HCT116 (cell line): ENCODE measurements at regions not wholly inside any gene's neighbourhood (a gene's known extent, or its start where the extent isn't known, plus 50 kb on each side); places are given as distances from the start of the nearest gene placed in this dataset.

ENCODE experiments used
- ATAC-seq: fragments of 200-7000 bp; cut with Tn5 transposase; 2 replicates; pipeline ENCODE4 v1.9.1; 2020; ENCODE audit warnings: mild to moderate bottlenecking, moderate library complexity
- BruUV-seq: library from RNA; stranded (reverse); fragments of 400-500 nt; replicated peaks from 2 replicates; lab custom pipeline; 2021; lab: Mats Ljungman, UMichigan
- CTCF ChIA-PET: fragments of 300-600 bp; sonication (Branson Sonifier 250); formaldehyde crosslinking; loops from one replicate; lab custom pipeline; 2021; ENCODE audit warnings: antibody characterized with exemption; lab: Charles Lee
- POLR2A ChIA-PET: fragments of 300-600, 350-600 bp; sonication (Branson Sonifier 250); formaldehyde crosslinking; loops from one replicate; lab custom pipeline; 2021; ENCODE audit warnings: antibody characterized with exemption; lab: Charles Lee
- RAD21 ChIA-PET, 2 experiments: fragments of 300-600 bp; sonication (Branson Sonifier 250); formaldehyde crosslinking; loops; one replicate each; lab custom pipeline; 2023; ENCODE audit warnings: low total read pairs in 2 of 2; ENCODE audit not compliant: uncharacterized antibody in 2 of 2, unreplicated experiment in 2 of 2, low non-redundant PET in 1 of 2; lab: Charles Lee
- DNase-seq: peaks from one replicate; pipeline ENCODE4 v3.0.0-alpha.2; 2010; ENCODE audit warnings: low read depth, low spot score
- H2AFZ ChIP-seq: fragments of 200-600 bp; shearing (Covaris generic), sonication (generic); 2 replicates; pipeline ENCODE4 v1.6.1; 2017; ENCODE audit warnings: low read depth, mixed run types, mixed read lengths, antibody characterized with exemption, low read length; ENCODE audit not compliant: poor library complexity, severe bottlenecking
- H3K27ac ChIP-seq: 2 replicates; pipeline ENCODE4 v1.5.1; 2012; ENCODE audit warnings: low read depth, low read length
- H3K27me3 ChIP-seq: fragments of 200-600 bp; sonication (generic); 2 replicates; pipeline ENCODE4 v1.6.1; 2016; ENCODE audit warnings: mixed run types, low read length, mixed read lengths; ENCODE audit not compliant: insufficient read depth
- H3K36me3 ChIP-seq, 2 experiments: fragments of 200-500 bp in 1 of 2; fragments of 200-600 bp in 1 of 2; sonication (Bioruptor generic) in 1 of 2; sonication (generic) in 1 of 2; 2 replicates each; pipeline versions ENCODE4 v1.5.1 to v1.6.1; 2014 to 2016; ENCODE audit warnings: low read length in 2 of 2, inconsistent platforms in 1 of 2, mixed read lengths in 1 of 2, mixed run types in 1 of 2; ENCODE audit not compliant: insufficient read depth in 2 of 2, control insufficient read depth in 1 of 2
- H3K4me1 ChIP-seq, 2 experiments: fragments of 200-600 bp in 1 of 2; sonication (generic) in 1 of 2; 2 replicates each; pipeline versions ENCODE4 v1.5.1 to v1.6.1; 2012 to 2017; ENCODE audit warnings: low read length in 2 of 2, inconsistent platforms in 1 of 2, mild to moderate bottlenecking in 1 of 2, mixed read lengths in 1 of 2, mixed run types in 1 of 2, moderate library complexity in 1 of 2; ENCODE audit not compliant: insufficient read depth in 2 of 2, control insufficient read depth in 1 of 2
- H3K4me2 ChIP-seq: fragments of 200-600 bp; sonication (generic); 2 replicates; pipeline ENCODE4 v1.6.1; 2017; ENCODE audit warnings: mixed run types, low read length, mixed read lengths
- H3K4me3 ChIP-seq, 2 experiments: fragments of 200-600 bp in 1 of 2; sonication (generic) in 1 of 2; replicated peaks in 1 of 2; 2 replicates each; pipeline ENCODE4 v1.5.1; 2011 to 2016; ENCODE audit warnings: low read length in 2 of 2, control low read depth in 1 of 2, low read depth in 1 of 2, mild to moderate bottlenecking in 1 of 2, mixed read lengths in 1 of 2, mixed run types in 1 of 2
- H3K79me2 ChIP-seq: fragments of 200-600 bp; sonication (generic); 2 replicates; pipeline ENCODE4 v1.6.1; 2017; ENCODE audit warnings: mild to moderate bottlenecking, mixed run types, low read length, moderate library complexity, mixed read lengths; ENCODE audit not compliant: insufficient read depth
- H3K9ac ChIP-seq: fragments of 200-600 bp; sonication (generic); 2 replicates; pipeline ENCODE4 v1.6.1; 2016; ENCODE audit warnings: low read length, mixed read lengths
- H3K9me2 ChIP-seq: fragments of 200-600 bp; sonication (generic), shearing (Covaris generic); 2 replicates; pipeline ENCODE4 v1.6.1; 2017; ENCODE audit warnings: mixed run types, mild to moderate bottlenecking, moderate library complexity; ENCODE audit not compliant: insufficient read depth
- H3K9me3 ChIP-seq, 2 experiments: fragments of 200-500 bp in 1 of 2; fragments of 200-600 bp in 1 of 2; sonication (Bioruptor generic) in 1 of 2; sonication (generic) in 1 of 2; 2 replicates each; pipeline ENCODE4 v1.6.1; 2014 to 2017; ENCODE audit warnings: low read length in 2 of 2, mixed read lengths in 2 of 2, inconsistent platforms in 1 of 2, low read depth in 1 of 2, mild to moderate bottlenecking in 1 of 2, mixed run types in 1 of 2, moderate library complexity in 1 of 2; ENCODE audit not compliant: control insufficient read depth in 1 of 2, insufficient read depth in 1 of 2
- H4K20me1 ChIP-seq: fragments of 200-600 bp; sonication (generic), shearing (Covaris generic); 2 replicates; pipeline ENCODE4 v1.6.1; 2017; ENCODE audit warnings: mixed run types, mild to moderate bottlenecking, moderate library complexity; ENCODE audit not compliant: insufficient read depth
- CBX3 ChIP-seq: IDR thresholded peaks from 2 replicates; pipeline ENCODE4 v1.6.1; 2012; ENCODE audit warnings: low read depth
- JUND ChIP-seq: IDR thresholded peaks from 2 replicates; pipeline ENCODE4 v1.6.1; 2012
- RAD21 ChIP-seq: IDR thresholded peaks from 2 replicates; pipeline ENCODE4 v1.6.1; 2012; ENCODE audit warnings: low read depth, mild to moderate bottlenecking
- intact Hi-C: fragments of 100-400 bp; cut with micrococcal nuclease; formaldehyde crosslinking; loops from 2 replicates; pipeline ENCODE4 v1.10.0; 2022

- RAD21 ChIA-PET = no interaction called here
- intact Hi-C loops = no loop called here
- Histone ChIP-seq H3K36me3 (no peaks in the 10 kb centered on the region), H2AFZ (no peak overlapping the region), H3K27me3 (no peaks in the 10 kb centered on the region), H3K9me3 (no peaks in the 10 kb centered on the region), H3K79me2 (no peaks in the 10 kb centered on the region), H3K4me3 (no peak overlapping the region), H3K9ac (no peak overlapping the region), H3K4me1 (no peaks in the 10 kb centered on the region), H3K4me2 (no peak overlapping the region), H3K27ac (no peak overlapping the region), H3K9me2 (no peaks in the 10 kb centered on the region), H4K20me1 (no peaks in the 10 kb centered on the region)
- BruUV-seq = no TSS peak
- CTCF ChIA-PET = no interaction called here
- POLR2A ChIA-PET = no interaction called here
- DNase-seq (no peak), ATAC-seq (no peak)
- TF ChIP-seq RAD21 (no peak), CBX3 (0 out of 2 replicates have a peak, but pooled peaks have one; percentile 19), JUND (no peak)
Observed at GRCh38 chr1:113340038-113340437, 50.3 kb upstream of the MAGI3 start.
